OCI-LY1 (cell line): ENCODE measurements at regions not wholly inside any gene's neighbourhood (a gene's known extent, or its start where the extent isn't known, plus 50 kb on each side); places are given as distances from the start of the nearest gene placed in this dataset.

Experiments
- H2AFZ ChIP-seq: fragments of 200-600 bp; sonication (generic), shearing (Covaris generic); 2 replicates; pipeline ENCODE4 v1.6.0; 2014; ENCODE audit warnings: antibody characterized with exemption, mild to moderate bottlenecking, low read length
- H3F3A ChIP-seq: fragments of 200-600 bp; sonication (generic), shearing (Covaris generic); 2 replicates; pipeline ENCODE4 v1.6.0; 2014; ENCODE audit warnings: mild to moderate bottlenecking, antibody characterized with exemption, low read length, moderate library complexity; ENCODE audit not compliant: insufficient read depth
- H3K27ac ChIP-seq: fragments of 200-600 bp; sonication (generic); 2 replicates; pipeline ENCODE4 v1.5.1; 2014; ENCODE audit warnings: low read length, mixed run types, mild to moderate bottlenecking, low read depth; ENCODE audit not compliant: poor library complexity, severe bottlenecking
- H3K27me3 ChIP-seq: fragments of 200-600 bp; sonication (generic); 2 replicates; pipeline ENCODE4 v1.6.0; 2014; ENCODE audit warnings: antibody characterized with exemption, mild to moderate bottlenecking, low read length, moderate library complexity; ENCODE audit not compliant: insufficient read depth
- H3K36me3 ChIP-seq: fragments of 200-600 bp; sonication (generic); 2 replicates; pipeline ENCODE4 v1.6.1; 2014; ENCODE audit warnings: mild to moderate bottlenecking, antibody characterized with exemption, low read length, moderate library complexity, mixed read lengths; ENCODE audit not compliant: insufficient read depth
- H3K4me1 ChIP-seq: fragments of 200-600 bp; sonication (generic); 2 replicates; pipeline ENCODE4 v1.5.1; 2014; ENCODE audit warnings: mild to moderate bottlenecking, low read length, moderate library complexity; ENCODE audit not compliant: insufficient read depth, severe bottlenecking
- H3K4me2 ChIP-seq: fragments of 200-600 bp; sonication (generic), shearing (Covaris generic); 2 replicates; pipeline ENCODE4 v1.6.1; 2014; ENCODE audit warnings: low read length
- H3K4me3 ChIP-seq: fragments of 200-600 bp; sonication (generic); 2 replicates; pipeline ENCODE4 v1.5.1; 2014; ENCODE audit warnings: low read length, low read depth, mild to moderate bottlenecking, mixed read lengths; ENCODE audit not compliant: poor library complexity, severe bottlenecking
- H3K79me2 ChIP-seq: fragments of 200-600 bp; shearing (Covaris generic); 2 replicates; pipeline ENCODE4 v1.6.1; 2016; ENCODE audit warnings: mixed run types, low read length, mixed read lengths; ENCODE audit not compliant: insufficient read depth
- H3K9ac ChIP-seq: fragments of 200-600 bp; sonication (generic), shearing (Covaris generic); 2 replicates; pipeline ENCODE4 v1.6.1; 2014; ENCODE audit warnings: mild to moderate bottlenecking, low read length, mixed read lengths
- H3K9me2 ChIP-seq: fragments of 200-600 bp; sonication (generic), shearing (Covaris generic); 2 replicates; pipeline ENCODE4 v1.6.1; 2014; ENCODE audit warnings: low read depth, mild to moderate bottlenecking, low read length, mixed read lengths
- H3K9me3 ChIP-seq: fragments of 200-600 bp; shearing (Covaris generic); 2 replicates; pipeline ENCODE4 v1.6.1; 2014; ENCODE audit warnings: low read length, mixed read lengths
- H4K20me1 ChIP-seq: fragments of 200-600 bp; sonication (generic), shearing (Covaris generic); 2 replicates; pipeline ENCODE4 v1.6.0; 2016; ENCODE audit warnings: mild to moderate bottlenecking, low read length; ENCODE audit not compliant: insufficient read depth
- CTCF ChIP-seq: fragments of 200-600 bp; sonication (generic), shearing (Covaris generic); IDR thresholded peaks from 2 replicates; pipeline ENCODE4 v1.5.1; 2017; ENCODE audit warnings: mild to moderate bottlenecking, antibody characterized with exemption, low read length, moderate library complexity, mixed read lengths
- EZH2 ChIP-seq: fragments of 200-600 bp; sonication (generic), shearing (Covaris generic); IDR thresholded peaks from 2 replicates; pipeline ENCODE4 v1.8.0; 2017; ENCODE audit warnings: borderline replicate concordance, mixed run types, mild to moderate bottlenecking, antibody characterized with exemption, low read length, moderate library complexity, mixed read lengths

GRCh38 chr11:15535414-15535813 lies 420.7 kb downstream of the INSC start:
- Histone ChIP-seq H3K9me2 (no peaks in the 10 kb centered on the region), H2AFZ (no peak overlapping the region), H3K36me3 (no peaks in the 10 kb centered on the region), H3K4me2 (no peak overlapping the region), H3K4me3 (no peak overlapping the region), H3F3A (no peaks in the 10 kb centered on the region), H3K9me3 (no peaks in the 10 kb centered on the region), H3K27ac (no peak overlapping the region), H3K9ac (no peak overlapping the region), H3K27me3 (no peaks in the 10 kb centered on the region), H4K20me1 (no peaks in the 10 kb centered on the region), H3K79me2 (no peaks in the 10 kb centered on the region), H3K4me1 (no peaks in the 10 kb centered on the region)
- TF ChIP-seq CTCF = no peak
- TF ChIP-seq EZH2 = no peak

GRCh38 chr11:15536438-15536837 lies 421.7 kb downstream of the INSC start:
- no peak overlapping the region for H3K9ac ChIP-seq
- H3K27ac ChIP-seq = no peak overlapping the region
- H3K79me2 ChIP-seq = no peaks in the 10 kb centered on the region
- H2AFZ ChIP-seq = no peak overlapping the region
- no peak overlapping the region for H3K4me3 ChIP-seq
- TF ChIP-seq CTCF = no peak
- TF ChIP-seq EZH2 = no peak
- H3K9me3 ChIP-seq = no peaks in the 10 kb centered on the region
- H3K4me1 ChIP-seq = no peaks in the 10 kb centered on the region
- no peaks in the 10 kb centered on the region for H3K9me2 ChIP-seq
- no peaks in the 10 kb centered on the region for H3K27me3 ChIP-seq
- H3K36me3 ChIP-seq = no peaks in the 10 kb centered on the region
- H4K20me1 ChIP-seq = no peaks in the 10 kb centered on the region
- no peak overlapping the region for H3K4me2 ChIP-seq
- H3F3A ChIP-seq = no peaks in the 10 kb centered on the region

GRCh38 chr11:15539645-15540044 lies 424.9 kb downstream of the INSC start:
- H3K4me2 ChIP-seq = no peak overlapping the region
- H3F3A ChIP-seq = no peaks in the 10 kb centered on the region
- H3K27ac ChIP-seq = no peak overlapping the region
- H3K9me2 ChIP-seq = no peaks in the 10 kb centered on the region
- H2AFZ ChIP-seq = no peak overlapping the region
- H3K4me1 ChIP-seq = no peaks in the 10 kb centered on the region
- H3K9ac ChIP-seq = no peak overlapping the region
- H3K9me3 ChIP-seq = no peaks in the 10 kb centered on the region
- H3K27me3 ChIP-seq = no peaks in the 10 kb centered on the region
- no peak overlapping the region for H3K4me3 ChIP-seq
- H4K20me1 ChIP-seq = no peaks in the 10 kb centered on the region
- H3K79me2 ChIP-seq = no peaks in the 10 kb centered on the region
- TF ChIP-seq EZH2 (no peak), CTCF (no peak)
- no peaks in the 10 kb centered on the region for H3K36me3 ChIP-seq
